Stimulated activated naive CD8-positive, alpha-beta T cell treated with anti-CD3 and anti-CD28 coated beads, Interleukin-15, amount 100 ng/mL, for 72 hours (primary cell): ENCODE measurements at regions not wholly inside any gene's neighbourhood (a gene's known extent, or its start where the extent isn't known, plus 50 kb on each side); places are given as distances from the start of the nearest gene placed in this dataset.
"Not testable (repeated sequence)": the region's sequence is repeated elsewhere in the genome, so short reads cannot be mapped to it uniquely, and the experiment has no call there.

Experiments used
- ATAC-seq: fragments of 150-1000 bp; cut with Tn5 transposase; 2 replicates; pipeline ENCODE4 v1.10.0; 2021; ENCODE audit warnings: mild to moderate bottlenecking, moderate library complexity
- DNase-seq, 2 donors: peaks; one replicate each; pipeline ENCODE4 v3.0.0; 2021 to 2022
- H3K27ac Mint-ChIP-seq, 2 donors: one replicate each; pipeline ENCODE4 v1.8.0; 2022; ENCODE audit warnings: mild to moderate bottlenecking in 2 of 2, mixed read lengths in 2 of 2, moderate library complexity in 2 of 2
- H3K27me3 Mint-ChIP-seq: one replicate; pipeline ENCODE4 v1.8.0; 2022; ENCODE audit warnings: mixed read lengths
- H3K4me1 Mint-ChIP-seq: one replicate; pipeline ENCODE4 v1.8.0; 2022; ENCODE audit warnings: mild to moderate bottlenecking, mixed read lengths
- H3K4me3 Mint-ChIP-seq, 2 donors: one replicate each; pipeline ENCODE4 v1.8.0; 2022; ENCODE audit warnings: mild to moderate bottlenecking in 2 of 2, mixed read lengths in 2 of 2, moderate library complexity in 1 of 2
- H3K9me3 Mint-ChIP-seq, 2 donors: one replicate each; pipeline ENCODE4 v1.8.0; 2022; ENCODE audit warnings: mixed read lengths in 2 of 2

DNA sequence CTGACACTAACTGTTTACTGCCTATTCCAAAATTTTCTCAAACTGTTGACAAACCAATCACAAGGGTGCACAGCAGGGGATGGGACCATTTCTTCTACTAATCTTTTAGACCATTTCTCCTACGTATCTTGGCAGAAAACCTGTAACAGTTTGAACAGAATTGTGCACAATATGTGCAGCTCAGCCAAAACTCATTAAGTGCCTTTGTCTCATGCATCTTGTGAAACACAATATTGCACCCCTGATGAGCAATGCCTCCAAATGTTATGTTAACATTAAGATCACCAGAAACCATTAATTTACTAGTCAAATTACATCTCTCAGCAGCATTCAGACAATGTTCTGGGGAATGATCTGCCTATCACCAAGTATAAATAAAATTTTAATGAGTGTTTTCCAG is 247.5 kb downstream of the NRIP1 start:
- DNase-seq (no peak), ATAC-seq (no peak)
- no peaks in the 10 kb centered on the region for H3K4me1 Mint-ChIP-seq
- peaks cover 6 to 8% of the 10 kb centered on the region in 2 donors for H3K9me3 Mint-ChIP-seq
- H3K4me3 Mint-ChIP-seq: no peak overlapping the region
- no peak overlapping the region for H3K27ac Mint-ChIP-seq
- H3K27me3 Mint-ChIP-seq: no peaks in the 10 kb centered on the region

- Mint-ChIP-seq H3K4me1 (no peaks in the 10 kb centered on the region), H3K9me3 (peaks cover 15 to 16% of the 10 kb centered on the region in 2 donors), H3K4me3 (no peak overlapping the region), H3K27me3 (no peaks in the 10 kb centered on the region), H3K27ac (no peak overlapping the region)
- DNase-seq (no peak), ATAC-seq (no peak)
Measured at GRCh38 chr21:14814991-14815390, 249.8 kb downstream of the NRIP1 start.

GRCh38 chr21:14814282-14814681 is 250.5 kb downstream of the NRIP1 start:
- DNase-seq: no peak
- H3K27ac Mint-ChIP-seq: no peak overlapping the region
- H3K4me3 Mint-ChIP-seq: no peak overlapping the region
- ATAC-seq: no peak
- no peaks in the 10 kb centered on the region for H3K4me1 Mint-ChIP-seq
- no peaks in the 10 kb centered on the region for H3K27me3 Mint-ChIP-seq
- H3K9me3 Mint-ChIP-seq: peaks cover 15 to 16% of the 10 kb centered on the region in 2 donors

- not testable (repeated sequence) for ATAC-seq, H3K4me3 Mint-ChIP-seq, DNase-seq, H3K4me1 Mint-ChIP-seq, H3K27ac Mint-ChIP-seq
- H3K27me3 Mint-ChIP-seq: peaks cover 11% of the 10 kb centered on the region
- H3K9me3 Mint-ChIP-seq: peaks cover 20 to 33% of the 10 kb centered on the region in 2 donors
Measured at GRCh38 chr21:14804170-14804569, 258.1 kb upstream of the SAMSN1 start.

DNA sequence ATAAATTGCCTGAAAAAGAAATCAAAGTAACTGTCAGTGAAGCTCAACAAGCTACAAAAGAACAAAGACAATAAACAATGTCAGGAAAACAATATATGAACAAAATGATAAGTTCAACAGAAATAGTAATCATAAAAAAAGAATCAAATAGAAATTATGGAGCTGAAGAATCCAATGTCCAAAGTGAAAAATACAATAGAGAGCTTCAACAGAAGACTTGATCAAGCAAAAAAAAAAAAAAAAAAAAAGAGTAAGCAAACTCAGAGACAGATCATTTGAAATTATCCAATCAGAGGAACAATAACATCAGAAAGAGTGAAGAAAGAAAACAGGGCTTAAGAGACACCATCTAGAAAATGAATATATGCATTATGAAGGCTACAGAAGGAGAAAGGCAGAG is 251.4 kb upstream of the SAMSN1 start:
- H3K27ac Mint-ChIP-seq: no peak overlapping the region
- H3K4me3 Mint-ChIP-seq: no peak overlapping the region
- H3K4me1 Mint-ChIP-seq: no peaks in the 10 kb centered on the region
- DNase-seq (no peak), ATAC-seq (no peak)
- H3K9me3 Mint-ChIP-seq: peaks cover 36 to 52% of the 10 kb centered on the region in 2 donors
- peaks cover 11% of the 10 kb centered on the region for H3K27me3 Mint-ChIP-seq

DNA sequence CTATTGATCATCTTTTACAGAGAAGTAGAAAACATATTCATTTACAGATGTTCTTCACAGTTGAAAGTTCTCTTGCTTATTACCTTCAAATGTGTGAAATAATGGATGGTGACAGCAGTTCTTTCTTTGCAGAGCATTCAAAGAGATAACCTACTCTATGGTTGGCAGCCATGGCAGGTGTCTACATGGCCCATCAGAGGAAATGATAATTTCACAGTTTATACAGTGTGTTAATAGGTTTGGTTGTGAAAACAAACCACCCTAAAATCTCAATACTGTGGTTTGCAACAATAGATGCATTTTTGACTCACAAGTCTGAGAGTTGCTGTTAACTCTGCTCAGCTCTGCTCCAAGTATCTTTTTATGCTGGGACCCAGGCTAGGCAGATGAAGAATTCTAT is 241.2 kb upstream of the SAMSN1 start:
- H3K9me3 Mint-ChIP-seq: no peaks in the 10 kb centered on the region
- H3K4me3 Mint-ChIP-seq: no peak overlapping the region
- no peak overlapping the region for H3K27ac Mint-ChIP-seq
- H3K27me3 Mint-ChIP-seq: no peaks in the 10 kb centered on the region
- no peaks in the 10 kb centered on the region for H3K4me1 Mint-ChIP-seq
- no peak for DNase-seq
- ATAC-seq: no peak

DNA sequence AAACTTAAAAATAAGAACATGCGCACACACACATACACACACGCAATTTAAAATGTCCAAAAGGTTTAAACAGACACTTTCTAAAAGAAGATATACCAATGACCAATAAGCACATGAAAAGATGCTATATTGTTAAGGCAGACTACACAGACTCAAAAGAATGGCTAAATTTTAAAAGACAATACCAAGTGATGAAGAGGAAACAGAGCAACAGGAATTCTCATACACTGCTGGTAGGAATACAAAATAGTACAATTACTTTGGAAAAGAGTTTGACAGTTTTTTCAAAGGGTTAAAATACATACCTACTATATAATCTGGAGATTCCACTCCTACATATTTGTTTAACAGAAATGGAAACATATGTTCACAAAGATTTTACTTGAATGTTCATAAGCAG is 239.6 kb upstream of the SAMSN1 start:
- no peak overlapping the region for H3K4me3 Mint-ChIP-seq
- H3K27ac Mint-ChIP-seq: no peak overlapping the region
- no peaks in the 10 kb centered on the region for H3K4me1 Mint-ChIP-seq

DNA sequence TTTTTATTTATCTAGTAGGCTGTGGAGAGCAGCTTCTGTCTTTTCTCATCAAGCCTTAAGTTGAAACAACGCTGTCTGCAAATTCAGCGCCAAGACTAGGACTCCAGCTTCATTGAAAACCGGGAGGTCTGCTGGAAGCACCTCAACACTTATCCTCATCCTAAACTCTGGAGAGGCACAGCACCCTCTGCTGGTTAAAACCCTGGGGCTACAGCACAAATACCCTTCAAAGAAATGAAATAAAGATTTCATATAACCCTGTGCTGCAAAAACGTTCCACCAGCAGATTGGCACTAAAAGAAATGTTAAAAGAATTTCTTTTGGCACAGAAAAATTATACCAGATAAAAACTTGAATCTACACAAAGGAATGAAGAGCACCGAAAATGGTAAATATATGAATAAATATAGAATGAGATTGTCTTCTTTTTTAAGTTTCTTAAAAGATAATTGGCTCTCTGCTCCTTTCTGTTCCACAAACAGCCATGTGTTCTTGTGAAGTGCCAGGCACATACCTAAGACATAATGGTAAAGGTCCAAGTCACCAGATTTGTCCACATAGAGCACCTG is 227.7 kb upstream of the SAMSN1 start:
- no peak for ATAC-seq
- peak; percentile 29 to 43 for DNase-seq
- H3K27ac Mint-ChIP-seq: no peak overlapping the region

More for the DNA sequence above, 239.6 kb upstream of the SAMSN1 start:
- ATAC-seq (no peak), DNase-seq (no peak)
- Mint-ChIP-seq H3K9me3 (no peaks in the 10 kb centered on the region), H3K27me3 (peaks cover 6% of the 10 kb centered on the region)

GRCh38 chr21:14771593-14771992 is 225.5 kb upstream of the SAMSN1 start:
- H3K27me3 Mint-ChIP-seq: no peaks in the 10 kb centered on the region
- H3K27ac Mint-ChIP-seq: no peak overlapping the region
- H3K9me3 Mint-ChIP-seq: no peaks in the 10 kb centered on the region
- H3K4me3 Mint-ChIP-seq: no peak overlapping the region
- ATAC-seq: no peak
- no peaks in the 10 kb centered on the region for H3K4me1 Mint-ChIP-seq
- no peak for DNase-seq

More for the DNA sequence above, 227.7 kb upstream of the SAMSN1 start:
- Mint-ChIP-seq H3K27me3 (no peaks in the 10 kb centered on the region), H3K9me3 (peaks cover 0 to 5% of the 10 kb centered on the region in 2 donors), H3K4me3 (no peak overlapping the region), H3K4me1 (no peaks in the 10 kb centered on the region)

GRCh38 chr21:14768042-14768441 is 221.9 kb upstream of the SAMSN1 start:
- Mint-ChIP-seq H3K4me3 (no peak overlapping the region), H3K27me3 (no peaks in the 10 kb centered on the region), H3K4me1 (no peaks in the 10 kb centered on the region), H3K27ac (no peak overlapping the region), H3K9me3 (peaks cover 0 to 7% of the 10 kb centered on the region in 2 donors)
- DNase-seq (no peak), ATAC-seq (no peak)

GRCh38 chr21:14767192-14767852 is 221.2 kb upstream of the SAMSN1 start:
- DNase-seq (no peak), ATAC-seq (no peak)
- Mint-ChIP-seq H3K27me3 (no peaks in the 10 kb centered on the region), H3K4me1 (no peaks in the 10 kb centered on the region), H3K27ac (no peak overlapping the region), H3K9me3 (peaks cover 0 to 7% of the 10 kb centered on the region in 2 donors), H3K4me3 (no peak overlapping the region)

- H3K4me3 Mint-ChIP-seq: no peak overlapping the region
- no peak for DNase-seq
- no peaks in the 10 kb centered on the region for H3K4me1 Mint-ChIP-seq
Measured at GRCh38 chr21:14766241-14766640, 220.1 kb upstream of the SAMSN1 start.

GRCh38 chr21:14763695-14764064 is 217.6 kb upstream of the SAMSN1 start:
- H3K4me1 Mint-ChIP-seq: no peaks in the 10 kb centered on the region
- H3K4me3 Mint-ChIP-seq: no peak overlapping the region
- H3K9me3 Mint-ChIP-seq: peaks cover 0 to 13% of the 10 kb centered on the region in 2 donors
- peak; percentile 53 for ATAC-seq
- DNase-seq: peak in 1 of 2 donors; percentile 12
- no peak overlapping the region for H3K27ac Mint-ChIP-seq
- H3K27me3 Mint-ChIP-seq: no peaks in the 10 kb centered on the region

More at GRCh38 chr21:14766241-14766640, 220.1 kb upstream of the SAMSN1 start:
- Mint-ChIP-seq H3K27ac (no peak overlapping the region), H3K9me3 (peaks cover 0 to 7% of the 10 kb centered on the region in 2 donors), H3K27me3 (no peaks in the 10 kb centered on the region)
- ATAC-seq: no peak

- Mint-ChIP-seq H3K27ac (no peak overlapping the region), H3K9me3 (peaks cover 0 to 14% of the 10 kb centered on the region in 2 donors), H3K27me3 (no peaks in the 10 kb centered on the region), H3K4me3 (no peak overlapping the region), H3K4me1 (no peaks in the 10 kb centered on the region)
- DNase-seq (no peak), ATAC-seq (peak; percentile 91)
Measured at GRCh38 chr21:14762734-14763694, 216.9 kb upstream of the SAMSN1 start.

- ATAC-seq (no peak), DNase-seq (no peak)
- Mint-ChIP-seq H3K4me3 (no peak overlapping the region), H3K9me3 (peaks cover 0 to 14% of the 10 kb centered on the region in 2 donors), H3K27ac (no peak overlapping the region), H3K4me1 (no peaks in the 10 kb centered on the region), H3K27me3 (no peaks in the 10 kb centered on the region)
Measured at GRCh38 chr21:14762327-14762726, 216.2 kb upstream of the SAMSN1 start.

GRCh38 chr21:14759285-14759684 is 213.2 kb upstream of the SAMSN1 start:
- peaks cover 0 to 7% of the 10 kb centered on the region in 2 donors for H3K9me3 Mint-ChIP-seq
- H3K27me3 Mint-ChIP-seq: no peaks in the 10 kb centered on the region
- no peak overlapping the region for H3K4me3 Mint-ChIP-seq
- peaks cover 4% of the 10 kb centered on the region for H3K4me1 Mint-ChIP-seq
- H3K27ac Mint-ChIP-seq: no peak overlapping the region
- no peak for DNase-seq
- no peak for ATAC-seq
